ENCODE measurements at regions not wholly inside any gene's neighbourhood (a gene's known extent, or its start where the extent isn't known, plus 50 kb on each side); places are given as distances from the start of the nearest gene placed in this dataset.
A peak's percentile ranks its signal among the peaks of the same experiment; 100 is the strongest.

- DNase-seq = no peak
- no peak overlapping the region for H3K9ac ChIP-seq
- peaks cover 0 to 8% of the 10 kb centered on the region in 2 experiments; a peak in 1 of 4 replicates for H3K4me1 ChIP-seq (ENCODE audit: control insufficient read depth in 1 of 2, insufficient read depth in 2 of 2, low read depth in 1 of 2, low read length in 1 of 2)
- H3K36me3 ChIP-seq (replicated peaks in 1 of 2; ENCODE audit: control insufficient read depth in 1 of 2, insufficient read depth in 2 of 2, low read length in 1 of 2) = no peaks in the 10 kb centered on the region
- TF ChIP-seq IRF3 (IDR thresholded peaks at IDR 0.05; ENCODE audit: low read depth, low read length) = no peak
- no peak for TF ChIP-seq FOXJ3 (CRISPR knock-in tag; IDR thresholded peaks at IDR 0.05)
- no peak overlapping the region for H3K4me2 ChIP-seq
- H3K79me2 ChIP-seq (ENCODE audit: insufficient read depth) = no peaks in the 10 kb centered on the region
- H3K27me3 ChIP-seq (ENCODE audit: insufficient read depth) = no peaks in the 10 kb centered on the region
- no peaks in the 10 kb centered on the region for H4K20me1 ChIP-seq (ENCODE audit: insufficient read depth)
- H3K4me3 ChIP-seq (ENCODE audit: low read depth in 2 of 2, low read length in 1 of 2) = no peak overlapping the region
- no peak overlapping the region for H2AFZ ChIP-seq (ENCODE audit: low read depth)
- 50% methylated on average over 1 of the region's 1 CpG for WGBS (ENCODE audit: low lambda C conversion rate)
- ChIA-PET CTCF (no interaction called here), POLR2A (no interaction called here)
- H3K9me2 ChIP-seq = no peaks in the 10 kb centered on the region
- no peaks in the 10 kb centered on the region for H3K9me3 ChIP-seq
- no peak overlapping the region for H3K27ac ChIP-seq (ENCODE audit: low read depth in 2 of 2, low read length in 1 of 2)
- no peaks in the 10 kb centered on the region for H3F3A ChIP-seq (replicated peaks; ENCODE audit: insufficient read depth)
Measured at GRCh38 chr5:124064956-124065355, 553.0 kb downstream of the CSNK1G3 start.

GRCh38 chr5:124061663-124062062, 549.7 kb downstream of the CSNK1G3 start:
- no peak for DNase-seq
- ChIA-PET CTCF (no interaction called here), POLR2A (no interaction called here)
- H3K9me3 ChIP-seq = no peaks in the 10 kb centered on the region
- no peaks in the 10 kb centered on the region for H4K20me1 ChIP-seq (ENCODE audit: insufficient read depth)
- H2AFZ ChIP-seq (ENCODE audit: low read depth) = no peak overlapping the region
- H3K4me1 ChIP-seq (ENCODE audit: control insufficient read depth in 1 of 2, insufficient read depth in 2 of 2, low read depth in 1 of 2, low read length in 1 of 2) = peaks cover 5 to 36% of the 10 kb centered on the region in 2 experiments; a peak in 2 of 4 replicates
- no peaks in the 10 kb centered on the region for H3K79me2 ChIP-seq (ENCODE audit: insufficient read depth)
- H3K9ac ChIP-seq = no peak overlapping the region
- no peak overlapping the region for H3K4me3 ChIP-seq (ENCODE audit: low read depth in 2 of 2, low read length in 1 of 2)
- no peaks in the 10 kb centered on the region for H3K27me3 ChIP-seq (ENCODE audit: insufficient read depth)
- H3K4me2 ChIP-seq = no peak overlapping the region
- no peaks in the 10 kb centered on the region for H3K9me2 ChIP-seq
- H3F3A ChIP-seq (replicated peaks; ENCODE audit: insufficient read depth) = peaks cover 3% of the 10 kb centered on the region
- H3K36me3 ChIP-seq (replicated peaks in 1 of 2; ENCODE audit: control insufficient read depth in 1 of 2, insufficient read depth in 2 of 2, low read length in 1 of 2) = no peaks in the 10 kb centered on the region
- no peak overlapping the region; a peak in 1 of 4 replicates for H3K27ac ChIP-seq (ENCODE audit: low read depth in 2 of 2, low read length in 1 of 2)
- peak; percentile 36 for TF ChIP-seq TCF12 (IDR thresholded peaks at IDR 0.05)
- TF ChIP-seq GATA2 (CRISPR knock-in tag; IDR thresholded peaks at IDR 0.05) = no peak
- peak; percentile 55; the same call in 1 of the 2 replicates for TF ChIP-seq NFIC (IDR thresholded peaks at IDR 0.05; ENCODE audit: borderline replicate concordance)
- TF ChIP-seq EP300 (IDR thresholded peaks at IDR 0.05; ENCODE audit: borderline replicate concordance in 1 of 2, low read depth in 1 of 2, low read length in 1 of 2) = 0 out of 4 replicates have a peak, but pooled peaks of 1 of the 2 experiments have one; percentile 34
- TF ChIP-seq PBX3 (IDR thresholded peaks at IDR 0.05) = peak; percentile 13; the same call in 1 of the 2 replicates
- no peak for TF ChIP-seq TAF1 (IDR thresholded peaks at IDR 0.05; ENCODE audit: borderline replicate concordance, low read depth, low read length)
- WGBS (ENCODE audit: low lambda C conversion rate) = 93% methylated on average over 1 of the region's 1 CpG

DNA sequence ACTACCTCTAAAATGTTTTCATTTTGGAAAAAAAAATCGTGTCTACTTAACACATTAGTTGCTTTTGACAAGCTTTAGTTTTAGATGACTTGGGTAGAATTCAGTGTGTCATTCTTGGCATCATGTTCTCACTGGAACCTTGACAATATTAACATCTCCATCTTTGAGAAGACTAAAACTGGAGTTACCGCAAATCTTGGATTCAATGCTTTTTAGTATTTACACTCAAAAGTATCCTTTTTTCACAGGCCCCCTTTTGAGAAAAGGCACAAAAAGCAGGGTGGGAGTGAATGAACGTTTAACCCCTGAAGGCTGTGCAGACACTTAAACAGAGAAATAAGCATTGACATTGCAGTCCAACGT, 549.1 kb downstream of the CSNK1G3 start:
- CTCF ChIA-PET = interaction anchor here (0.7 kb wide), 2 partner anchors 48 to 60 kb away, joined by 3 read pairs; no protein-coding TSS in a partner anchor
- Histone ChIP-seq H3K27me3 (ENCODE audit: insufficient read depth) (no peaks in the 10 kb centered on the region), H3K9ac (no peak overlapping the region), H3K4me2 (no peak overlapping the region), H3K79me2 (ENCODE audit: insufficient read depth) (no peaks in the 10 kb centered on the region), H4K20me1 (ENCODE audit: insufficient read depth) (no peaks in the 10 kb centered on the region), H3K4me1 (ENCODE audit: control insufficient read depth in 1 of 2, insufficient read depth in 2 of 2, low read depth in 1 of 2, low read length in 1 of 2) (peaks cover 5 to 40% of the 10 kb centered on the region in 2 experiments; a peak in 2 of 4 replicates), H3K36me3 (replicated peaks in 1 of 2; ENCODE audit: control insufficient read depth in 1 of 2, insufficient read depth in 2 of 2, low read length in 1 of 2) (no peaks in the 10 kb centered on the region), H3F3A (replicated peaks; ENCODE audit: insufficient read depth) (peaks cover 3% of the 10 kb centered on the region), H3K27ac (ENCODE audit: low read depth in 2 of 2, low read length in 1 of 2) (no peak overlapping the region; a peak in 1 of 4 replicates), H2AFZ (ENCODE audit: low read depth) (no peak overlapping the region), H3K4me3 (ENCODE audit: low read depth in 2 of 2, low read length in 1 of 2) (no peak overlapping the region), H3K9me3 (no peaks in the 10 kb centered on the region), H3K9me2 (no peaks in the 10 kb centered on the region)
- WGBS (ENCODE audit: low lambda C conversion rate) = 86% methylated on average over 4 of the region's 4 CpGs
- no peak for DNase-seq
- POLR2A ChIA-PET = no interaction called here
- TF ChIP-seq RCOR1 (IDR thresholded peaks at IDR 0.05; ENCODE audit: low read length) = no peak
- no peak for TF ChIP-seq JUND (IDR thresholded peaks at IDR 0.05)
- no peak for TF ChIP-seq GATA2 (CRISPR knock-in tag; IDR thresholded peaks at IDR 0.05)
- no peak for TF ChIP-seq TEAD4 (IDR thresholded peaks at IDR 0.05; ENCODE audit: borderline replicate concordance, insufficient read depth)
- no peak for TF ChIP-seq NFIC (IDR thresholded peaks at IDR 0.05; ENCODE audit: borderline replicate concordance)
- no peak for TF ChIP-seq TCF12 (IDR thresholded peaks at IDR 0.05)
- no peak for TF ChIP-seq FOSL2 (IDR thresholded peaks at IDR 0.05; ENCODE audit: borderline replicate concordance, low read depth)
- TF ChIP-seq FOXM1 (IDR thresholded peaks at IDR 0.05; ENCODE audit: low read depth) = no peak
- TF ChIP-seq EP300 (IDR thresholded peaks at IDR 0.05; ENCODE audit: borderline replicate concordance in 1 of 2, low read depth in 1 of 2, low read length in 1 of 2) = no peak
- no peak for TF ChIP-seq IRF3 (IDR thresholded peaks at IDR 0.05; ENCODE audit: low read depth, low read length)
- TF ChIP-seq, protein P1, sequence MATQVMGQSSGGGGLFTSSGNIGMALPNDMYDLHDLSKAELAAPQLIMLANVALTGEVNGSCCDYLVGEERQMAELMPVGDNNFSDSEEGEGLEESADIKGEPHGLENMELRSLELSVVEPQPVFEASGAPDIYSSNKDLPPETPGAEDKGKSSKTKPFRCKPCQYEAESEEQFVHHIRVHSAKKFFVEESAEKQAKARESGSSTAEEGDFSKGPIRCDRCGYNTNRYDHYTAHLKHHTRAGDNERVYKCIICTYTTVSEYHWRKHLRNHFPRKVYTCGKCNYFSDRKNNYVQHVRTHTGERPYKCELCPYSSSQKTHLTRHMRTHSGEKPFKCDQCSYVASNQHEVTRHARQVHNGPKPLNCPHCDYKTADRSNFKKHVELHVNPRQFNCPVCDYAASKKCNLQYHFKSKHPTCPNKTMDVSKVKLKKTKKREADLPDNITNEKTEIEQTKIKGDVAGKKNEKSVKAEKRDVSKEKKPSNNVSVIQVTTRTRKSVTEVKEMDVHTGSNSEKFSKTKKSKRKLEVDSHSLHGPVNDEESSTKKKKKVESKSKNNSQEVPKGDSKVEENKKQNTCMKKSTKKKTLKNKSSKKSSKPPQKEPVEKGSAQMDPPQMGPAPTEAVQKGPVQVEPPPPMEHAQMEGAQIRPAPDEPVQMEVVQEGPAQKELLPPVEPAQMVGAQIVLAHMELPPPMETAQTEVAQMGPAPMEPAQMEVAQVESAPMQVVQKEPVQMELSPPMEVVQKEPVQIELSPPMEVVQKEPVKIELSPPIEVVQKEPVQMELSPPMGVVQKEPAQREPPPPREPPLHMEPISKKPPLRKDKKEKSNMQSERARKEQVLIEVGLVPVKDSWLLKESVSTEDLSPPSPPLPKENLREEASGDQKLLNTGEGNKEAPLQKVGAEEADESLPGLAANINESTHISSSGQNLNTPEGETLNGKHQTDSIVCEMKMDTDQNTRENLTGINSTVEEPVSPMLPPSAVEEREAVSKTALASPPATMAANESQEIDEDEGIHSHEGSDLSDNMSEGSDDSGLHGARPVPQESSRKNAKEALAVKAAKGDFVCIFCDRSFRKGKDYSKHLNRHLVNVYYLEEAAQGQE (IDR thresholded peaks at IDR 0.05; ENCODE audit: low read depth, low read length) = no peak
- TF ChIP-seq RFX5 (IDR thresholded peaks at IDR 0.05; ENCODE audit: low read length) = no peak

Measured in SK-N-SH (cell line).